ENCODE measurements at regions not wholly inside any gene's neighbourhood (a gene's known extent, or its start where the extent isn't known, plus 50 kb on each side); places are given as distances from the start of the nearest gene placed in this dataset.

DNA sequence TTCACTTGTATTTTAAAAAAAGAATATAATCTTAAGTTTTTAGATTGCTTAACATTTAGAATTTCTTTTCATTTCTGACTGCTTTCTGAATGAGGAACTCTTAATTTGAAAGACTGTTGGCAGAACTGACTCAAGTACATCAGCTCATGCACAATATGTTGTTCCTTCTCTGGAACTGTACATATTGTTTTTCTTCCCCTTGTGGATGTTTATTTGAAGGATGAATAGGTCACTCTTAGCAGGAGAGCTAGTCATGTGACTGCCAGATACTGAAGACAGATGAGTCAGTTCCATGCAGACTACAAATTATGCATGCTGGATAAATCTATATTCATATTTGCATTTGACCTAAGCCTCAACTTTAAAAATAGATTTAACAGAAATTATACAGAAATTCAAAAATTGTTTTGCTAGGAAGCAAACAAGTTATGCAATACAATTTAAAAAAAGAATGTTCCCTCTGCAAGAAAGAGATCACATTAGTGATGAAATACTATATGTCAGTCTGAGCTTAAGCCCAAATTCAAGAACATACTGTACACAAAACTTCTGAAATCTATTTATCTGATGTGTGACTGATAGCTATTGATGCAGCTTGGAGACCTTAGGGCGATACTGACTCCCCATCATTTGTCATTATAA lies 1274.9 kb upstream of the GJE1 start:
- H3K4me2 ChIP-seq (ENCODE audit: low read length), result peak overlapping the region; percentile 62

DNA sequence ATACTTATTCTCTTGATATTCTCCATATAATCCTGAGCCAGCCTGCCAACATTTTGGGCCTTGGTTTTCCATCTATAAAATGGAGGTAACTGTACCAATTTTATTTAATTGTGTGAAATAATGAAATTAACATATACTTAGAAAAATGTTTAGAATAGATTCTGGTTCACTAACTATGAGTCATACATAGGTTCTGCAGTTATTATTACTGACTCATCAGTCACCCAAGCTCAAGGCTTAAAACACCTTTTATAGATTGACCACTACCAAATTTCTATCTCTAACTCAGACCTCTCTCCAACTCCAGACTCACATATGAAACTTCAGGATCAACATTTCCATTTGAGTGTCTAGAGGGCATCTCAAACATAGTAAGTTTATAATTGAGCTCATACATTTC lies 1277.2 kb upstream of the GJE1 start:
- FAIRE-seq (no peak), DNase-seq (ENCODE audit: low read depth) (no peak)
- peaks cover 12% of the 10 kb centered on the region for H3K4me1 Mint-ChIP-seq (ENCODE audit: low read depth, unreplicated experiment)
- no peak overlapping the region for H3K27ac ChIP-seq (ENCODE audit: low read depth, low read length)
- H3K4me2 ChIP-seq (ENCODE audit: low read length), result no peak overlapping the region
- H3K36me3 Mint-ChIP-seq (ENCODE audit: low read depth, unreplicated experiment), result no peaks in the 10 kb centered on the region
- no peak overlapping the region for H3K27ac Mint-ChIP-seq (ENCODE audit: unreplicated experiment)
- H3K4me3 ChIP-seq (ENCODE audit: insufficient read depth, low read depth, low read length), result no peak overlapping the region
- peaks cover 17% of the 10 kb centered on the region for H3K4me1 ChIP-seq (ENCODE audit: insufficient read depth, low read length)
- H4K20me1 ChIP-seq (ENCODE audit: insufficient read depth, low read length), result no peaks in the 10 kb centered on the region
- TF ChIP-seq CTCF (IDR thresholded peaks at IDR 0.05; ENCODE audit: insufficient read depth, low read depth, low read length), result no peak
- H3K36me3 ChIP-seq (ENCODE audit: insufficient read depth, low read length), result no peaks in the 10 kb centered on the region
- no peaks in the 10 kb centered on the region for H3K9me3 Mint-ChIP-seq (ENCODE audit: unreplicated experiment)
- no peaks in the 10 kb centered on the region for H3K27me3 Mint-ChIP-seq (ENCODE audit: low read depth, unreplicated experiment)
- H3K4me3 Mint-ChIP-seq (ENCODE audit: unreplicated experiment), result no peak overlapping the region
- no peaks in the 10 kb centered on the region for H3K9me3 ChIP-seq (ENCODE audit: insufficient read depth, low read depth, low read length)
- H3K79me2 ChIP-seq (ENCODE audit: insufficient read depth, low read length), result no peaks in the 10 kb centered on the region
- H2AFZ ChIP-seq (ENCODE audit: low read depth, low read length), result no peak overlapping the region
- H3K27me3 ChIP-seq (ENCODE audit: insufficient read depth, low read length), result no peaks in the 10 kb centered on the region
- no peak overlapping the region for H3K9ac ChIP-seq (ENCODE audit: low read length)

More for the DNA sequence above, 1274.9 kb upstream of the GJE1 start:
- H3K36me3 ChIP-seq (ENCODE audit: insufficient read depth, low read length), result no peaks in the 10 kb centered on the region
- FAIRE-seq (peak; percentile 94), DNase-seq (ENCODE audit: low read depth) (peak; percentile 87)
- H3K27me3 Mint-ChIP-seq (ENCODE audit: low read depth, unreplicated experiment), result no peaks in the 10 kb centered on the region
- no peaks in the 10 kb centered on the region for H3K9me3 ChIP-seq (ENCODE audit: insufficient read depth, low read depth, low read length)
- TF ChIP-seq EZH2 (IDR thresholded peaks at IDR 0.05; ENCODE audit: insufficient read depth, low read length) (no peak), CTCF (IDR thresholded peaks at IDR 0.05; ENCODE audit: insufficient read depth, low read depth, low read length) (no peak)
- H3K4me3 Mint-ChIP-seq (ENCODE audit: unreplicated experiment), result no peak overlapping the region
- H2AFZ ChIP-seq (ENCODE audit: low read depth, low read length), result no peak overlapping the region
- no peak overlapping the region for H3K4me3 ChIP-seq (ENCODE audit: insufficient read depth, low read depth, low read length)
- no peaks in the 10 kb centered on the region for H4K20me1 ChIP-seq (ENCODE audit: insufficient read depth, low read length)
- peaks cover 12% of the 10 kb centered on the region for H3K4me1 Mint-ChIP-seq (ENCODE audit: low read depth, unreplicated experiment)
- H3K27ac ChIP-seq (ENCODE audit: low read depth, low read length), result peak overlapping the region; percentile 69
- H3K4me1 ChIP-seq (ENCODE audit: insufficient read depth, low read length), result peaks cover 14% of the 10 kb centered on the region
- H3K9me3 Mint-ChIP-seq (ENCODE audit: unreplicated experiment), result no peaks in the 10 kb centered on the region
- no peaks in the 10 kb centered on the region for H3K36me3 Mint-ChIP-seq (ENCODE audit: low read depth, unreplicated experiment)
- H3K27ac Mint-ChIP-seq (ENCODE audit: unreplicated experiment), result no peak overlapping the region
- H3K9ac ChIP-seq (ENCODE audit: low read length), result peak overlapping the region; percentile 41
- H3K79me2 ChIP-seq (ENCODE audit: insufficient read depth, low read length), result no peaks in the 10 kb centered on the region
- no peaks in the 10 kb centered on the region for H3K27me3 ChIP-seq (ENCODE audit: insufficient read depth, low read length)

- H3K4me1 Mint-ChIP-seq (ENCODE audit: low read depth, unreplicated experiment), result peaks cover 12% of the 10 kb centered on the region
- H3K27ac ChIP-seq (ENCODE audit: low read depth, low read length), result no peak overlapping the region
- H3K27ac Mint-ChIP-seq (ENCODE audit: unreplicated experiment), result no peak overlapping the region
- H3K9me3 ChIP-seq (ENCODE audit: insufficient read depth, low read depth, low read length), result no peaks in the 10 kb centered on the region
- no peak overlapping the region for H2AFZ ChIP-seq (ENCODE audit: low read depth, low read length)
- FAIRE-seq, result no peak
- DNase-seq (ENCODE audit: low read depth), result no peak
- no peaks in the 10 kb centered on the region for H3K27me3 Mint-ChIP-seq (ENCODE audit: low read depth, unreplicated experiment)
- no peaks in the 10 kb centered on the region for H4K20me1 ChIP-seq (ENCODE audit: insufficient read depth, low read length)
- no peak overlapping the region for H3K4me2 ChIP-seq (ENCODE audit: low read length)
- H3K36me3 Mint-ChIP-seq (ENCODE audit: low read depth, unreplicated experiment), result no peaks in the 10 kb centered on the region
- no peak overlapping the region for H3K4me3 ChIP-seq (ENCODE audit: insufficient read depth, low read depth, low read length)
- TF ChIP-seq CTCF (IDR thresholded peaks at IDR 0.05; ENCODE audit: insufficient read depth, low read depth, low read length) (no peak), EZH2 (IDR thresholded peaks at IDR 0.05; ENCODE audit: insufficient read depth, low read length) (no peak)
- no peak overlapping the region for H3K9ac ChIP-seq (ENCODE audit: low read length)
- no peaks in the 10 kb centered on the region for H3K9me3 Mint-ChIP-seq (ENCODE audit: unreplicated experiment)
- H3K4me1 ChIP-seq (ENCODE audit: insufficient read depth, low read length), result peaks cover 22% of the 10 kb centered on the region
- H3K27me3 ChIP-seq (ENCODE audit: insufficient read depth, low read length), result no peaks in the 10 kb centered on the region
- no peaks in the 10 kb centered on the region for H3K79me2 ChIP-seq (ENCODE audit: insufficient read depth, low read length)
- no peaks in the 10 kb centered on the region for H3K36me3 ChIP-seq (ENCODE audit: insufficient read depth, low read length)
- H3K4me3 Mint-ChIP-seq (ENCODE audit: unreplicated experiment), result no peak overlapping the region
Observed at GRCh38 chr6:140854318-140854717, 1278.4 kb upstream of the GJE1 start.
